SK-N-SH treated with all-trans-retinoic acid at 6 μM for 48 hours (cell line): ENCODE measurements at regions not wholly inside any gene's neighbourhood (a gene's known extent, or its start where the extent isn't known, plus 50 kb on each side); places are given as distances from the start of the nearest gene placed in this dataset.

Experiments used
- ARNTL ChIP-seq: fragments of 450-650 bp; formaldehyde crosslinking; IDR thresholded peaks from 2 replicates; pipeline ENCODE4 v1.5.0; 2020; ENCODE audit warnings: low read depth, mild to moderate bottlenecking, moderate library complexity, borderline replicate concordance
- ESRRG ChIP-seq: fragments of 250-450 bp; sonication (Bioruptor Pico); IDR thresholded peaks from 2 replicates; pipeline ENCODE4 v1.6.1; 2021; ENCODE audit warnings: mild to moderate bottlenecking
- RARB ChIP-seq: fragments of 250-450 bp; sonication (Bioruptor Pico); IDR thresholded peaks from 2 replicates; pipeline ENCODE4 v1.8.0; 2021; ENCODE audit warnings: mild to moderate bottlenecking, moderate library complexity
- ZFP3 ChIP-seq: fragments of 250-450 bp; sonication (Bioruptor Pico); IDR thresholded peaks from 2 replicates; pipeline ENCODE4 v1.5.0; 2020; ENCODE audit warnings: mild to moderate bottlenecking, moderate library complexity
- ZNF8 ChIP-seq: fragments of 450-650 bp; formaldehyde crosslinking; IDR thresholded peaks from 2 replicates; pipeline ENCODE4 v1.5.0; 2020; ENCODE audit warnings: mild to moderate bottlenecking, moderate library complexity
- TF ChIP-seq, protein P1 (sequence below): fragments of 250-450 bp; sonication (Bioruptor Pico); IDR thresholded peaks from 2 replicates; pipeline ENCODE4 v1.5.1; 2021; ENCODE audit warnings: mild to moderate bottlenecking, moderate library complexity

DNA sequence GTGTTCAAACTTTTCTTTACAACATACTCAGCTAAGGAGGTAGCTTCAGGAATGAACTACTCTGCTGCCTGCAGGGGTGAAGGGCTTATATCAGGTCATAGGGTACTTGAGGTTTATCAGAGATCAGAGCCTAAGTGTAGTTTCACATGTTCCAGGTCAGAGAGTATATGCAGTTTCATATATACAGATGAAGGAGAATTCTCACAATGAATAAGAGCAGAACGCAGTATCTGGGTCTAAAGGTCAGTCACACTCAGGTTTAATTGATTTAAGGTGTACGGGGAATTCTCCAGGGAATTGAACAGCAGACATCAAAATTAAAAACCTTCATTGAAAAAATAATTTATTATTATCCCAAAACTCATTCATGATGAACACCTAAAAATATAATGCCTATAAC lies 700.6 kb downstream of the TECRL start:
- no peak for TF ChIP-seq ZNF8
- TF ChIP-seq ESRRG (CRISPR knock-in tag): no peak
- TF ChIP-seq RARB (CRISPR knock-in tag): no peak
- TF ChIP-seq ZFP3 (CRISPR knock-in tag): no peak
- TF ChIP-seq, protein P1, sequence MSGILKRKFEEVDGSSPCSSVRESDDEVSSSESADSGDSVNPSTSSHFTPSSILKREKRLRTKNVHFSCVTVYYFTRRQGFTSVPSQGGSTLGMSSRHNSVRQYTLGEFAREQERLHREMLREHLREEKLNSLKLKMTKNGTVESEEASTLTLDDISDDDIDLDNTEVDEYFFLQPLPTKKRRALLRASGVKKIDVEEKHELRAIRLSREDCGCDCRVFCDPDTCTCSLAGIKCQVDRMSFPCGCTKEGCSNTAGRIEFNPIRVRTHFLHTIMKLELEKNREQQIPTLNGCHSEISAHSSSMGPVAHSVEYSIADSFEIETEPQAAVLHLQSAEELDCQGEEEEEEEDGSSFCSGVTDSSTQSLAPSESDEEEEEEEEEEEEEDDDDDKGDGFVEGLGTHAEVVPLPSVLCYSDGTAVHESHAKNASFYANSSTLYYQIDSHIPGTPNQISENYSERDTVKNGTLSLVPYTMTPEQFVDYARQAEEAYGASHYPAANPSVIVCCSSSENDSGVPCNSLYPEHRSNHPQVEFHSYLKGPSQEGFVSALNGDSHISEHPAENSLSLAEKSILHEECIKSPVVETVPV (CRISPR knock-in tag): no peak
- TF ChIP-seq ARNTL (CRISPR knock-in tag): no peak
